Spleen (tissue), 7 donors: ENCODE measurements at regions not wholly inside any gene's neighbourhood (a gene's known extent, or its start where the extent isn't known, plus 50 kb on each side); places are given as distances from the start of the nearest gene placed in this dataset.

ENCODE experiments used
- POLR2AphosphoS5 ChIP-seq, 3 donors: sonication (generic); formaldehyde crosslinking; IDR thresholded peaks; one replicate each; pipeline ENCODE4 v1.5.1; 2017; ENCODE audit warnings: antibody characterized with exemption in 3 of 3
- TF ChIP-seq, protein P1 (sequence below), 11 experiments: fragments of 200-600 bp in 7 of 11; fragments of 450-650 bp in 4 of 11; sonication (generic) in 4 of 11; IDR thresholded peaks in 8 of 11; conservative IDR thresholded peaks in 3 of 11; 1 replicate in 7 of 11; 2 replicates in 4 of 11; pipeline versions ENCODE4 v1.4.0 to v1.8.0; 2016 to 2021; ENCODE audit warnings: antibody characterized with exemption in 11 of 11, inconsistent platforms in 4 of 11, mild to moderate bottlenecking in 1 of 11
- donor health status: DM: no; HTN: no; CAD: no; lungs with moderate emphysema.
- donor health status: DM: no; HTN: no; CAD: no.
- donor health status: DM: no; HTN: no; CAD: no.

GRCh38 chr5:3958389-3958788 lies 362.8 kb downstream of the IRX1 start:
- TF ChIP-seq, protein P1, sequence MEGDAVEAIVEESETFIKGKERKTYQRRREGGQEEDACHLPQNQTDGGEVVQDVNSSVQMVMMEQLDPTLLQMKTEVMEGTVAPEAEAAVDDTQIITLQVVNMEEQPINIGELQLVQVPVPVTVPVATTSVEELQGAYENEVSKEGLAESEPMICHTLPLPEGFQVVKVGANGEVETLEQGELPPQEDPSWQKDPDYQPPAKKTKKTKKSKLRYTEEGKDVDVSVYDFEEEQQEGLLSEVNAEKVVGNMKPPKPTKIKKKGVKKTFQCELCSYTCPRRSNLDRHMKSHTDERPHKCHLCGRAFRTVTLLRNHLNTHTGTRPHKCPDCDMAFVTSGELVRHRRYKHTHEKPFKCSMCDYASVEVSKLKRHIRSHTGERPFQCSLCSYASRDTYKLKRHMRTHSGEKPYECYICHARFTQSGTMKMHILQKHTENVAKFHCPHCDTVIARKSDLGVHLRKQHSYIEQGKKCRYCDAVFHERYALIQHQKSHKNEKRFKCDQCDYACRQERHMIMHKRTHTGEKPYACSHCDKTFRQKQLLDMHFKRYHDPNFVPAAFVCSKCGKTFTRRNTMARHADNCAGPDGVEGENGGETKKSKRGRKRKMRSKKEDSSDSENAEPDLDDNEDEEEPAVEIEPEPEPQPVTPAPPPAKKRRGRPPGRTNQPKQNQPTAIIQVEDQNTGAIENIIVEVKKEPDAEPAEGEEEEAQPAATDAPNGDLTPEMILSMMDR (IDR thresholded peaks at IDR 0.05 in 8 of 11, conservative IDR thresholded peaks at IDR 0.05 in 3 of 11) = no peak
- TF ChIP-seq POLR2AphosphoS5 (IDR thresholded peaks at IDR 0.05) = no peak
